SH-SY5Y (cell line): ENCODE measurements at regions not wholly inside any gene's neighbourhood (a gene's known extent, or its start where the extent isn't known, plus 50 kb on each side); places are given as distances from the start of the nearest gene placed in this dataset.

Experiments
- GATA2 ChIP-seq: IDR thresholded peaks from 2 replicates; pipeline ENCODE4 v1.6.1; 2011; ENCODE audit warnings: mild to moderate bottlenecking, low read depth, low read length
- GATA3 ChIP-seq: IDR thresholded peaks from 2 replicates; pipeline ENCODE4 v1.6.1; 2011; ENCODE audit warnings: low read depth, mild to moderate bottlenecking, low read length, moderate library complexity

GRCh38 chr5:163967268-163967667 lies 461.8 kb downstream of the MAT2B start:
- no peak for TF ChIP-seq GATA3
- TF ChIP-seq GATA2 = no peak
